NCI-H1694 (cell line): ENCODE measurements at regions not wholly inside any gene's neighbourhood (a gene's known extent, or its start where the extent isn't known, plus 50 kb on each side); places are given as distances from the start of the nearest gene placed in this dataset.

Experiments
- DNase-seq: peaks from one replicate; lab custom pipeline; 2025; lab: John Stamatoyannopoulos, UW

GRCh38 chr16:64165368-64165767, 956.5 kb downstream of the CDH11 start:
- no peak for DNase-seq

GRCh38 chr16:64162613-64163375, 959.1 kb downstream of the CDH11 start:
- DNase-seq, result no peak

- no peak for DNase-seq
These were observed 961.9 kb downstream of the CDH11 start for GRCh38 chr16:64159976-64160375.

GRCh38 chr16:64158941-64159588, 962.8 kb downstream of the CDH11 start:
- DNase-seq, result no peak

- DNase-seq, result no peak
These were observed 968.1 kb downstream of the CDH11 start for GRCh38 chr16:64153718-64154117.

- DNase-seq, result peak; percentile 40
These were observed 969.7 kb downstream of the CDH11 start for GRCh38 chr16:64151990-64152767.

GRCh38 chr16:64150193-64150592, 971.7 kb downstream of the CDH11 start:
- DNase-seq, result no peak

- no peak for DNase-seq
These were observed 972.1 kb downstream of the CDH11 start for GRCh38 chr16:64149756-64150155.

GRCh38 chr16:64148356-64148755, 973.5 kb downstream of the CDH11 start:
- no peak for DNase-seq

- DNase-seq, result no peak
These were observed 973.9 kb downstream of the CDH11 start for GRCh38 chr16:64147941-64148340.

GRCh38 chr16:64144617-64145016, 977.2 kb downstream of the CDH11 start:
- no peak for DNase-seq

GRCh38 chr16:64138621-64139020, 983.2 kb downstream of the CDH11 start:
- DNase-seq, result no peak

- DNase-seq, result no peak
These were observed 983.9 kb downstream of the CDH11 start for GRCh38 chr16:64138006-64138405.

GRCh38 chr16:64136743-64137142, 985.1 kb downstream of the CDH11 start:
- DNase-seq, result no peak

- no peak for DNase-seq
These were observed 985.5 kb downstream of the CDH11 start for GRCh38 chr16:64136314-64136713.

- no peak for DNase-seq
These were observed 988.5 kb downstream of the CDH11 start for GRCh38 chr16:64133366-64133765.

GRCh38 chr16:64132759-64133361, 989.0 kb downstream of the CDH11 start:
- DNase-seq, result no peak

- no peak for DNase-seq
These were observed 989.7 kb downstream of the CDH11 start for GRCh38 chr16:64132190-64132589.

GRCh38 chr16:64131423-64131822, 990.4 kb downstream of the CDH11 start:
- DNase-seq, result no peak

GRCh38 chr16:64130140-64130539, 991.7 kb downstream of the CDH11 start:
- no peak for DNase-seq

GRCh38 chr16:64122177-64122576, 999.7 kb downstream of the CDH11 start:
- no peak for DNase-seq

- DNase-seq, result no peak
These were observed 1000.4 kb downstream of the CDH11 start for GRCh38 chr16:64121473-64121872.
